ENCODE measurements at regions not wholly inside any gene's neighbourhood (a gene's known extent, or its start where the extent isn't known, plus 50 kb on each side); places are given as distances from the start of the nearest gene placed in this dataset.
A peak's percentile ranks its signal among the peaks of the same experiment; 100 is the strongest.

DNA sequence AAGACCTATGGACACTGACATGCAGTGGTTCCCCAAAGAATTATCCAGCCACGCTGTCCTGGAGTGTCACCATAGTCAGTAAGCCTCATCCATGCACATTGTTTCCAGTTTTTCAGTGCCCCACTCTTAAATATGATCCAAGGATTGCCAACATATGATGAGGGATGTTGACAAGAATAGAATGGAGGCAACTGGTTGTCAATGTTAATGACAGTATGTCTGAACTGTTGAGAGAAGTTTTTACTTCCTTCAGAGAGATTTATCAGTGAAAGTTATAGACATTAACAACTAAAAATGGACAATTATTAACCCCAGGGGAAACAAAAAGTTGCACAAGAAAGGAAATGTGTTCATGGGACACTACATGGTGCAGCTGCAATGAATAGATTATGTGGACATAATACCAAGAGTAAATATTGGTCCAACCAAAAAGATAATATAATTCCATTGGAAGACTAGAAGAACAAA, 69.9 kb downstream of the CYP26B1 start:
- CTCF ChIA-PET (ENCODE audit: low intra/inter-chr PET ratio, low total read pairs): no interaction called here
- Histone ChIP-seq H3K4me1 (ENCODE audit: insufficient read depth, low read length) (peaks cover 36% of the 10 kb centered on the region), H3K4me3 (replicated peaks in 1 of 3; ENCODE audit: insufficient read depth in 1 of 3, low read depth in 2 of 3, low read length in 3 of 3) (peak overlapping the region in 1 of 3 experiments; percentile 17; a peak in 3 of 6 replicates), H3K79me2 (ENCODE audit: insufficient read depth, low read length) (no peaks in the 10 kb centered on the region), H3K27me3 (ENCODE audit: control insufficient read depth in 1 of 2, insufficient read depth in 2 of 2, low read length in 2 of 2) (peaks cover 6 to 74% of the 10 kb centered on the region in 2 experiments; a peak in 4 of 5 replicates), H3K4me2 (ENCODE audit: low read depth, low read length) (peak overlapping the region; percentile 78), H3K9me3 (ENCODE audit: low read length) (peaks cover 16% of the 10 kb centered on the region), H3K27ac (ENCODE audit: extremely low read length, insufficient read depth, low read length) (peak overlapping the region; percentile 55), H2AFZ (ENCODE audit: low read length) (no peak overlapping the region), H3K36me3 (replicated peaks in 1 of 2; ENCODE audit: control insufficient read depth in 1 of 2, insufficient read depth in 2 of 2, low read length in 2 of 2) (no peaks in the 10 kb centered on the region), H3K9ac (ENCODE audit: insufficient read depth, low read depth, low read length) (0 out of 2 replicates have a peak overlapping the region, but pooled peaks have one; percentile 1), H4K20me1 (ENCODE audit: insufficient read depth, low read length) (no peaks in the 10 kb centered on the region; the same call in 1 of the 2 replicates)
- BruUV-seq (replicated peaks): no TSS peak
- WGBS (ENCODE audit: low lambda C conversion rate): 9% methylated on average over 1 of the region's 1 CpG
- peak; percentile 83 for FAIRE-seq
- POLR2A ChIA-PET: no interaction called here
- in situ Hi-C loops (cut with HindIII; ENCODE audit: extremely low pct_ligation_motif_present, low pct_unique_long_range_greater_than_20kb): no loop called here
- DNase-seq (ENCODE audit: low spot score): peak; percentile 96
- peak; percentile 91 for ATAC-seq
- intact Hi-C loops (cut with micrococcal nuclease; ENCODE audit: unreplicated experiment): no loop called here
- TF ChIP-seq ZNF775 (CRISPR knock-in tag; IDR thresholded peaks at IDR 0.05; ENCODE audit: borderline replicate concordance) (peak; percentile 87; the same call in 1 of the 2 replicates), ZNF558 (CRISPR knock-in tag; IDR thresholded peaks at IDR 0.05; ENCODE audit: borderline replicate concordance) (no peak), ARNTL (CRISPR knock-in tag; IDR thresholded peaks at IDR 0.05) (peak; percentile 71; the same call in 1 of the 2 replicates), SUZ12 (IDR thresholded peaks at IDR 0.05; ENCODE audit: low read depth, low read length) (no peak), ZNF772 (CRISPR knock-in tag; IDR thresholded peaks at IDR 0.05) (peak; percentile 59; the same call in 1 of the 2 replicates), CREB1 (IDR thresholded peaks at IDR 0.05) (no peak), CREB1 (CRISPR knock-in tag; IDR thresholded peaks at IDR 0.05) (peak; percentile 86), KLF9 (CRISPR knock-in tag; IDR thresholded peaks at IDR 0.05; ENCODE audit: low read depth) (0 out of 2 replicates have a peak, but pooled peaks have one; percentile 67), SALL1 (CRISPR knock-in tag; IDR thresholded peaks at IDR 0.05) (peak; percentile 22; the same call in 1 of the 2 replicates)
- TF ChIP-seq, protein P1, sequence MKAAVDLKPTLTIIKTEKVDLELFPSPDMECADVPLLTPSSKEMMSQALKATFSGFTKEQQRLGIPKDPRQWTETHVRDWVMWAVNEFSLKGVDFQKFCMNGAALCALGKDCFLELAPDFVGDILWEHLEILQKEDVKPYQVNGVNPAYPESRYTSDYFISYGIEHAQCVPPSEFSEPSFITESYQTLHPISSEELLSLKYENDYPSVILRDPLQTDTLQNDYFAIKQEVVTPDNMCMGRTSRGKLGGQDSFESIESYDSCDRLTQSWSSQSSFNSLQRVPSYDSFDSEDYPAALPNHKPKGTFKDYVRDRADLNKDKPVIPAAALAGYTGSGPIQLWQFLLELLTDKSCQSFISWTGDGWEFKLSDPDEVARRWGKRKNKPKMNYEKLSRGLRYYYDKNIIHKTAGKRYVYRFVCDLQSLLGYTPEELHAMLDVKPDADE (CRISPR knock-in tag; IDR thresholded peaks at IDR 0.05): no peak
- TF ChIP-seq, protein P2, sequence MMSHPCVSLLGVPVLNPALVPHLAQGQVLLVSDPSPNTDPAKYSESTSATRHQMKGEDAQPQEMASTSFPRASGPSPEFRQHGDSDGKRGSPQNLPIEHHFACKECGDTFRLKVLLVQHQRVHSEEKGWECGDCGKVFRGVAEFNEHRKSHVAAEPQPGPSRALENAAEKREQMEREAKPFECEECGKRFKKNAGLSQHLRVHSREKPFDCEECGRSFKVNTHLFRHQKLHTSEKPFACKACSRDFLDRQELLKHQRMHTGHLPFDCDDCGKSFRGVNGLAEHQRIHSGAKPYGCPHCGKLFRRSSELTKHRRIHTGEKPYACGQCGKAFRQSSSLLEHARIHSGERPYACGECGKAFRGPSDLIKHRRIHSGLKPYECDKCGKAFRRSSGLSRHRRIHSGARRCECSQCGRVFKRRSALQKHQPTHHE (CRISPR knock-in tag; IDR thresholded peaks at IDR 0.05; ENCODE audit: borderline replicate concordance): no peak; the same call in 1 of the 2 replicates
- TF ChIP-seq, protein P3, sequence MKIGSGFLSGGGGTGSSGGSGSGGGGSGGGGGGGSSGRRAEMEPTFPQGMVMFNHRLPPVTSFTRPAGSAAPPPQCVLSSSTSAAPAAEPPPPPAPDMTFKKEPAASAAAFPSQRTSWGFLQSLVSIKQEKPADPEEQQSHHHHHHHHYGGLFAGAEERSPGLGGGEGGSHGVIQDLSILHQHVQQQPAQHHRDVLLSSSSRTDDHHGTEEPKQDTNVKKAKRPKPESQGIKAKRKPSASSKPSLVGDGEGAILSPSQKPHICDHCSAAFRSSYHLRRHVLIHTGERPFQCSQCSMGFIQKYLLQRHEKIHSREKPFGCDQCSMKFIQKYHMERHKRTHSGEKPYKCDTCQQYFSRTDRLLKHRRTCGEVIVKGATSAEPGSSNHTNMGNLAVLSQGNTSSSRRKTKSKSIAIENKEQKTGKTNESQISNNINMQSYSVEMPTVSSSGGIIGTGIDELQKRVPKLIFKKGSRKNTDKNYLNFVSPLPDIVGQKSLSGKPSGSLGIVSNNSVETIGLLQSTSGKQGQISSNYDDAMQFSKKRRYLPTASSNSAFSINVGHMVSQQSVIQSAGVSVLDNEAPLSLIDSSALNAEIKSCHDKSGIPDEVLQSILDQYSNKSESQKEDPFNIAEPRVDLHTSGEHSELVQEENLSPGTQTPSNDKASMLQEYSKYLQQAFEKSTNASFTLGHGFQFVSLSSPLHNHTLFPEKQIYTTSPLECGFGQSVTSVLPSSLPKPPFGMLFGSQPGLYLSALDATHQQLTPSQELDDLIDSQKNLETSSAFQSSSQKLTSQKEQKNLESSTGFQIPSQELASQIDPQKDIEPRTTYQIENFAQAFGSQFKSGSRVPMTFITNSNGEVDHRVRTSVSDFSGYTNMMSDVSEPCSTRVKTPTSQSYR (CRISPR knock-in tag; IDR thresholded peaks at IDR 0.05; ENCODE audit: borderline replicate concordance): peak; percentile 84
- TF ChIP-seq, protein P4, sequence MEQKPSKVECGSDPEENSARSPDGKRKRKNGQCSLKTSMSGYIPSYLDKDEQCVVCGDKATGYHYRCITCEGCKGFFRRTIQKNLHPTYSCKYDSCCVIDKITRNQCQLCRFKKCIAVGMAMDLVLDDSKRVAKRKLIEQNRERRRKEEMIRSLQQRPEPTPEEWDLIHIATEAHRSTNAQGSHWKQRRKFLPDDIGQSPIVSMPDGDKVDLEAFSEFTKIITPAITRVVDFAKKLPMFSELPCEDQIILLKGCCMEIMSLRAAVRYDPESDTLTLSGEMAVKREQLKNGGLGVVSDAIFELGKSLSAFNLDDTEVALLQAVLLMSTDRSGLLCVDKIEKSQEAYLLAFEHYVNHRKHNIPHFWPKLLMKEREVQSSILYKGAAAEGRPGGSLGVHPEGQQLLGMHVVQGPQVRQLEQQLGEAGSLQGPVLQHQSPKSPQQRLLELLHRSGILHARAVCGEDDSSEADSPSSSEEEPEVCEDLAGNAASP (CRISPR knock-in tag; IDR thresholded peaks at IDR 0.05; ENCODE audit: borderline replicate concordance): peak; percentile 85
- TF ChIP-seq, protein P5, sequence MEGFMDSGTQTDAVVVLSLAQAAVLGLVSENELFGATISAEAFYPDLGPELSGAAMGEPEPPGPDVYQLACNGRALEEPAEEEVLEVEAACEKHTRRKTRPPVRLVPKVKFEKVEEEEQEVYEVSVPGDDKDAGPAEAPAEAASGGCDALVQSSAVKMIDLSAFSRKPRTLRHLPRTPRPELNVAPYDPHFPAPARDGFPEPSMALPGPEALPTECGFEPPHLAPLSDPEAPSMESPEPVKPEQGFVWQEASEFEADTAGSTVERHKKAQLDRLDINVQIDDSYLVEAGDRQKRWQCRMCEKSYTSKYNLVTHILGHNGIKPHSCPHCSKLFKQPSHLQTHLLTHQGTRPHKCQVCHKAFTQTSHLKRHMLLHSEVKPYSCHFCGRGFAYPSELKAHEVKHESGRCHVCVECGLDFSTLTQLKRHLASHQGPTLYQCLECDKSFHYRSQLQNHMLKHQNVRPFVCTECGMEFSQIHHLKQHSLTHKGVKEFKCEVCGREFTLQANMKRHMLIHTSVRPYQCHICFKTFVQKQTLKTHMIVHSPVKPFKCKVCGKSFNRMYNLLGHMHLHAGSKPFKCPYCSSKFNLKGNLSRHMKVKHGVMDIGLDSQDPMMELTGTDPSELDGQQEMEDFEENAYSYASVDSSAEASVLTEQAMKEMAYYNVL (CRISPR knock-in tag; IDR thresholded peaks at IDR 0.05; ENCODE audit: borderline replicate concordance): peak; percentile 88
- TF ChIP-seq, protein P6, sequence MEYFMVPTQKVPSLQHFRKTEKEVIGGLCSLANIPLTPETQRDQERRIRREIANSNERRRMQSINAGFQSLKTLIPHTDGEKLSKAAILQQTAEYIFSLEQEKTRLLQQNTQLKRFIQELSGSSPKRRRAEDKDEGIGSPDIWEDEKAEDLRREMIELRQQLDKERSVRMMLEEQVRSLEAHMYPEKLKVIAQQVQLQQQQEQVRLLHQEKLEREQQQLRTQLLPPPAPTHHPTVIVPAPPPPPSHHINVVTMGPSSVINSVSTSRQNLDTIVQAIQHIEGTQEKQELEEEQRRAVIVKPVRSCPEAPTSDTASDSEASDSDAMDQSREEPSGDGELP (IDR thresholded peaks at IDR 0.05; ENCODE audit: borderline replicate concordance, low read depth): peak; percentile 90

All from HepG2 (cell line).